GM08714 (cell line): ENCODE measurements at regions not wholly inside any gene's neighbourhood (a gene's known extent, or its start where the extent isn't known, plus 50 kb on each side); places are given as distances from the start of the nearest gene placed in this dataset.
"Not testable (repeated sequence)": the region's sequence is repeated elsewhere in the genome, so short reads cannot be mapped to it uniquely, and the experiment has no call there.

Source experiments
- H3K4me3 ChIP-seq: fragments of 200-500 bp; sonication (Bioruptor generic); 2 replicates; pipeline ENCODE4 v1.5.1; 2014; ENCODE audit warnings: mild to moderate bottlenecking, low read length, inconsistent platforms

DNA sequence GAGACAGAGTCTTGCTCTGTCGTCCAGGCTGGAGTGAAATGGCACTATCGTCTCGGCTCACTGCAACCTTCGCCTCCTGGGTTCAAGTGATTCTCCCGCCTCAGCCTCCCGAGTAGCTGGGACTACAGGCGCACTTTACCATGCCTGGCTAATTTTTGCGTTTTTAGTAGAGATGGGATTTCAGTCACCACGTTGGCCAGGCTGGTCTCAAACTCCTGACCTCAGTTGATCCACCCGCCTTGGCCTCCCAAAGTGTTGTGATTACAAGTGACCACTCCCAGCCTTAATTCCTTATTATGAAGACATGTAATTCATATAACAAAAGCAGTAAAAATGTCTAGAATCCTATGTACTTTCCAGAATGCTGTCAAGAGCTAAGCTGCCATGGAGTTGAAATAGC lies 434.5 kb upstream of the ZNG1F start:
- H3K4me3 ChIP-seq, result not testable (repeated sequence)

- not testable (repeated sequence) for H3K4me3 ChIP-seq
Measured at GRCh38 chr9:41619254-41619653, 430.1 kb upstream of the ZNG1F start.

GRCh38 chr9:41606961-41607547 lies 417.9 kb upstream of the ZNG1F start:
- not testable (repeated sequence) for H3K4me3 ChIP-seq

DNA sequence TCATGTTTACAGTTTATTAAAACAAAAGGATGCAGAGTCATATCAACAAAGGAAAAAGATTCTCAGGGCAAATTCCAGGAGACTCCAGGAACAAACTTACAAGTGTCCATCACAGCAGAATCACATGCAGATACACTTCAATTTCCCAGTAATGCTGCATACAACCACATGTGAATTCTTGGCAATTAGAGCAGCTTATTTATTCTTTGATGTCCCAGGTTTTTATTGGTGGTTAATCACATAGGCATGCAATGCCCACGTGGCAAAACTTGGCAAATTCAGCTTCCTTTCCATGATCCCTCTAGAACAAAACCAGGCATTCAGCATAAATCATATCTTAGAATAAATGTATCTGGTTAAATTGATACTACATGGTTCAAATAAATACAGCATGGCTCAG lies 376.5 kb upstream of the ZNG1F start:
- not testable (repeated sequence) for H3K4me3 ChIP-seq
